G401.6 (cell line): ENCODE measurements at regions not wholly inside any gene's neighbourhood (a gene's known extent, or its start where the extent isn't known, plus 50 kb on each side); places are given as distances from the start of the nearest gene placed in this dataset.

Experiments
- FAIRE-seq: peaks from 2 replicates; lab custom pipeline; 2012; peaks lifted over from hg19 to GRCh38; lab: Jason Lieb, UNC

GRCh38 chr6:4185846-4186245 lies 50.5 kb upstream of the ECI2 start:
- no peak for FAIRE-seq

DNA sequence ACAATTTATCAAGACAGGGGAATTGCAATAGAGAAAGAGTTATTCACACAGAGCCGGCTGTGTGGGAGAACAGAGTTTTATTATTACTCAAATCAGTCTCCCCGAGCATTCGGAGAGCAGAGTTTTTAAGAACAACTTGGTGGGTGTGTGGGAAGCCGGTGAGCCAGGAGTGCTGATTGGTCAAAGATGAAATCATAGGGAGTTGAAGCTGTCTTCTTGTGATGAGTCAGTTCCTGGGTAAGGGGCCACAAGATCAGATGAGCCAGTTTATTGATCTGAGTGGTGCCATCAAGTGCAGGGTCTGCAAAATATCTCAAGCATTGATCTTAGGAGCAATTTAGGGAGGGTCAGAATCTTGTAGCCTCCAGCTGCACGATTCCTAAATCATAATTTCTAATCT lies 50.0 kb upstream of the ECI2 start:
- FAIRE-seq: no peak
